ENCODE measurements at regions not wholly inside any gene's neighbourhood (a gene's known extent, or its start where the extent isn't known, plus 50 kb on each side); places are given as distances from the start of the nearest gene placed in this dataset.
A peak's percentile ranks its signal among the peaks of the same experiment; 100 is the strongest.

DNA sequence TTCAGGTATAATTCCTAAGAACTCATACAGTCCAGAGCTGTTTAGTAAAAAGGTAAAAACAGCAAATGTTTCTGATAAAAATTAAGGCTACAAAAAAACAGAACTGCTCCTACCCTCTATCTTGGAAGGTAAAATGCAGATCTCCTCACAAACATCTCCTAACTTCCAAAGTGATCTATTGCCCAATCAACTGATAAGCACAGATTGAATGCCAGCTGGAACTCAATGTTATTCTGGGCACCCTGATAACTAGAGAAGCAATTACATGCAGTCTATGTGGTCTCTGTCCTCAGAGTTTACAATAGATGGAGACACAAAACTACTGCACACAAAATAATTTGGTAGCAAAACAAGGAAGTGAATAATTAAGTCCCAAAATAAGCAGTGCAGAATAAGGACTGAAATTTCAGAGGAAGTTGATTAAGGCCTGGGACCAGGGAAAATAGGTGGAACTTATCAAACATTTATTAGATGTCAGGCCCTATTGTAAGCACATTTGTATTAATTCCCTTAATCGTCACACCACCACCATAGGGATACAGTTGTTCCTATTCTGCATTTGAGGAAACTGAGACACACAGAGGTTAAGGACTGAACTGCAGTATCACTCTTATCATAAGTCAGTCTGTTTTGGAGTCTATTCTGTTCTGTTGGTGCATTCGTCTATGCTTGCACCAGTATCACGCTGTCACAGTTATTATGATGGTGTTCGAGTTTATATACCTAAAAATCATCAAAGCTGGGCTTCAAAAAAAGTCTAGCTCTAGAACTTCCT is 102.2 kb upstream of the TARS1 start:
- DNase-seq (ENCODE audit: low spot score) (no peak), ATAC-seq (no peak)
- Histone ChIP-seq H4K20me1 (replicated peaks; ENCODE audit: insufficient read depth) (no peaks in the 10 kb centered on the region), H3K4me1 (ENCODE audit: insufficient read depth) (peaks cover 15% of the 10 kb centered on the region), H3K36me3 (ENCODE audit: insufficient read depth) (no peaks in the 10 kb centered on the region), H3K27me3 (ENCODE audit: insufficient read depth) (no peaks in the 10 kb centered on the region), H3K79me2 (replicated peaks; ENCODE audit: insufficient read depth) (no peaks in the 10 kb centered on the region), H3K27ac (ENCODE audit: low read depth) (no peak overlapping the region), H3K9me2 (ENCODE audit: insufficient read depth) (no peaks in the 10 kb centered on the region), H3K4me3 (no peak overlapping the region), H2AFZ (0 out of 2 replicates have a peak overlapping the region, but pooled peaks have one; percentile 16), H3K4me2 (no peak overlapping the region), H3F3A (replicated peaks; ENCODE audit: low read depth) (no peaks in the 10 kb centered on the region)
- Mint-ChIP-seq H3K36me3 (ENCODE audit: low read depth) (no peaks in the 10 kb centered on the region), H3K27me3 (ENCODE audit: insufficient read depth, low read depth, poor library complexity) (no peaks in the 10 kb centered on the region), H3K9me3 (no peaks in the 10 kb centered on the region), H3K4me1 (peaks cover 32% of the 10 kb centered on the region), H3K27ac (no peak overlapping the region), H3K4me3 (no peak overlapping the region)
- no peak for TF ChIP-seq POLR2AphosphoS5 (IDR thresholded peaks at IDR 0.05; ENCODE audit: low read depth)
- TF ChIP-seq STAT1 (IDR thresholded peaks at IDR 0.05; ENCODE audit: unreplicated experiment): no peak
- no peak for TF ChIP-seq EZH2phosphoT487 (IDR thresholded peaks at IDR 0.05; ENCODE audit: unreplicated experiment)
- TF ChIP-seq ZNF114 (CRISPR knock-in tag; IDR thresholded peaks at IDR 0.05): no peak
- TF ChIP-seq, protein P1, sequence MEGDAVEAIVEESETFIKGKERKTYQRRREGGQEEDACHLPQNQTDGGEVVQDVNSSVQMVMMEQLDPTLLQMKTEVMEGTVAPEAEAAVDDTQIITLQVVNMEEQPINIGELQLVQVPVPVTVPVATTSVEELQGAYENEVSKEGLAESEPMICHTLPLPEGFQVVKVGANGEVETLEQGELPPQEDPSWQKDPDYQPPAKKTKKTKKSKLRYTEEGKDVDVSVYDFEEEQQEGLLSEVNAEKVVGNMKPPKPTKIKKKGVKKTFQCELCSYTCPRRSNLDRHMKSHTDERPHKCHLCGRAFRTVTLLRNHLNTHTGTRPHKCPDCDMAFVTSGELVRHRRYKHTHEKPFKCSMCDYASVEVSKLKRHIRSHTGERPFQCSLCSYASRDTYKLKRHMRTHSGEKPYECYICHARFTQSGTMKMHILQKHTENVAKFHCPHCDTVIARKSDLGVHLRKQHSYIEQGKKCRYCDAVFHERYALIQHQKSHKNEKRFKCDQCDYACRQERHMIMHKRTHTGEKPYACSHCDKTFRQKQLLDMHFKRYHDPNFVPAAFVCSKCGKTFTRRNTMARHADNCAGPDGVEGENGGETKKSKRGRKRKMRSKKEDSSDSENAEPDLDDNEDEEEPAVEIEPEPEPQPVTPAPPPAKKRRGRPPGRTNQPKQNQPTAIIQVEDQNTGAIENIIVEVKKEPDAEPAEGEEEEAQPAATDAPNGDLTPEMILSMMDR (conservative IDR thresholded peaks at IDR 0.05; ENCODE audit: low read depth in 2 of 2): no peak
- TF ChIP-seq CREB1 (CRISPR knock-in tag; IDR thresholded peaks at IDR 0.05; ENCODE audit: low read depth): no peak

DNA sequence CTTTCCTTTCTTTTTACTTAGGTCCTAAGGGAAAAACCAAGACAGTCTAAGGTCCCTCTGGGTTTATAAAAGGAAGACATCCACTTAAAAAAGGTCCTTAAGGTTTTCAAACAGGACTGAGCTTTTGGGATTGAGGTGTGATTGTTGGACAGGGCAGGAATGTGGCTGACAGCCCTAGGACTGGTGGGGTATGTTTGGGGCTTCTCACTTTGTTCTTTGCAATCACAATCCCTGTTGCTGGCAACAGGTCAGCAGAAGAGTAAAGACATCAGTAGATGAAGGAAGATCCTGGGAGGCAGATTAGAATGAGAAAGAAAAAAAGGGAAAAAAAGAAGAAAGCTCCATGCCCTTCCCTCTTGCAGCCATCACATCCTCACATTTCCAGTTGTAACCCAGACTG is 101.4 kb upstream of the TARS1 start:
- H3K4me1 Mint-ChIP-seq: peaks cover 32% of the 10 kb centered on the region
- peak overlapping the region; percentile 13; the same call in 2 of the 3 replicates for H3K4me3 Mint-ChIP-seq
- no peak overlapping the region; the same call in 1 of the 2 replicates for H2AFZ ChIP-seq
- TF ChIP-seq, protein P2, sequence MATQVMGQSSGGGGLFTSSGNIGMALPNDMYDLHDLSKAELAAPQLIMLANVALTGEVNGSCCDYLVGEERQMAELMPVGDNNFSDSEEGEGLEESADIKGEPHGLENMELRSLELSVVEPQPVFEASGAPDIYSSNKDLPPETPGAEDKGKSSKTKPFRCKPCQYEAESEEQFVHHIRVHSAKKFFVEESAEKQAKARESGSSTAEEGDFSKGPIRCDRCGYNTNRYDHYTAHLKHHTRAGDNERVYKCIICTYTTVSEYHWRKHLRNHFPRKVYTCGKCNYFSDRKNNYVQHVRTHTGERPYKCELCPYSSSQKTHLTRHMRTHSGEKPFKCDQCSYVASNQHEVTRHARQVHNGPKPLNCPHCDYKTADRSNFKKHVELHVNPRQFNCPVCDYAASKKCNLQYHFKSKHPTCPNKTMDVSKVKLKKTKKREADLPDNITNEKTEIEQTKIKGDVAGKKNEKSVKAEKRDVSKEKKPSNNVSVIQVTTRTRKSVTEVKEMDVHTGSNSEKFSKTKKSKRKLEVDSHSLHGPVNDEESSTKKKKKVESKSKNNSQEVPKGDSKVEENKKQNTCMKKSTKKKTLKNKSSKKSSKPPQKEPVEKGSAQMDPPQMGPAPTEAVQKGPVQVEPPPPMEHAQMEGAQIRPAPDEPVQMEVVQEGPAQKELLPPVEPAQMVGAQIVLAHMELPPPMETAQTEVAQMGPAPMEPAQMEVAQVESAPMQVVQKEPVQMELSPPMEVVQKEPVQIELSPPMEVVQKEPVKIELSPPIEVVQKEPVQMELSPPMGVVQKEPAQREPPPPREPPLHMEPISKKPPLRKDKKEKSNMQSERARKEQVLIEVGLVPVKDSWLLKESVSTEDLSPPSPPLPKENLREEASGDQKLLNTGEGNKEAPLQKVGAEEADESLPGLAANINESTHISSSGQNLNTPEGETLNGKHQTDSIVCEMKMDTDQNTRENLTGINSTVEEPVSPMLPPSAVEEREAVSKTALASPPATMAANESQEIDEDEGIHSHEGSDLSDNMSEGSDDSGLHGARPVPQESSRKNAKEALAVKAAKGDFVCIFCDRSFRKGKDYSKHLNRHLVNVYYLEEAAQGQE (IDR thresholded peaks at IDR 0.05; ENCODE audit: unreplicated experiment): no peak
- TF ChIP-seq CREB1 (CRISPR knock-in tag; IDR thresholded peaks at IDR 0.05; ENCODE audit: low read depth) (no peak), JUNB (IDR thresholded peaks at IDR 0.05; ENCODE audit: unreplicated experiment) (no peak), POLR2AphosphoS5 (IDR thresholded peaks at IDR 0.05; ENCODE audit: low read depth) (no peak)
- TF ChIP-seq, protein P3, sequence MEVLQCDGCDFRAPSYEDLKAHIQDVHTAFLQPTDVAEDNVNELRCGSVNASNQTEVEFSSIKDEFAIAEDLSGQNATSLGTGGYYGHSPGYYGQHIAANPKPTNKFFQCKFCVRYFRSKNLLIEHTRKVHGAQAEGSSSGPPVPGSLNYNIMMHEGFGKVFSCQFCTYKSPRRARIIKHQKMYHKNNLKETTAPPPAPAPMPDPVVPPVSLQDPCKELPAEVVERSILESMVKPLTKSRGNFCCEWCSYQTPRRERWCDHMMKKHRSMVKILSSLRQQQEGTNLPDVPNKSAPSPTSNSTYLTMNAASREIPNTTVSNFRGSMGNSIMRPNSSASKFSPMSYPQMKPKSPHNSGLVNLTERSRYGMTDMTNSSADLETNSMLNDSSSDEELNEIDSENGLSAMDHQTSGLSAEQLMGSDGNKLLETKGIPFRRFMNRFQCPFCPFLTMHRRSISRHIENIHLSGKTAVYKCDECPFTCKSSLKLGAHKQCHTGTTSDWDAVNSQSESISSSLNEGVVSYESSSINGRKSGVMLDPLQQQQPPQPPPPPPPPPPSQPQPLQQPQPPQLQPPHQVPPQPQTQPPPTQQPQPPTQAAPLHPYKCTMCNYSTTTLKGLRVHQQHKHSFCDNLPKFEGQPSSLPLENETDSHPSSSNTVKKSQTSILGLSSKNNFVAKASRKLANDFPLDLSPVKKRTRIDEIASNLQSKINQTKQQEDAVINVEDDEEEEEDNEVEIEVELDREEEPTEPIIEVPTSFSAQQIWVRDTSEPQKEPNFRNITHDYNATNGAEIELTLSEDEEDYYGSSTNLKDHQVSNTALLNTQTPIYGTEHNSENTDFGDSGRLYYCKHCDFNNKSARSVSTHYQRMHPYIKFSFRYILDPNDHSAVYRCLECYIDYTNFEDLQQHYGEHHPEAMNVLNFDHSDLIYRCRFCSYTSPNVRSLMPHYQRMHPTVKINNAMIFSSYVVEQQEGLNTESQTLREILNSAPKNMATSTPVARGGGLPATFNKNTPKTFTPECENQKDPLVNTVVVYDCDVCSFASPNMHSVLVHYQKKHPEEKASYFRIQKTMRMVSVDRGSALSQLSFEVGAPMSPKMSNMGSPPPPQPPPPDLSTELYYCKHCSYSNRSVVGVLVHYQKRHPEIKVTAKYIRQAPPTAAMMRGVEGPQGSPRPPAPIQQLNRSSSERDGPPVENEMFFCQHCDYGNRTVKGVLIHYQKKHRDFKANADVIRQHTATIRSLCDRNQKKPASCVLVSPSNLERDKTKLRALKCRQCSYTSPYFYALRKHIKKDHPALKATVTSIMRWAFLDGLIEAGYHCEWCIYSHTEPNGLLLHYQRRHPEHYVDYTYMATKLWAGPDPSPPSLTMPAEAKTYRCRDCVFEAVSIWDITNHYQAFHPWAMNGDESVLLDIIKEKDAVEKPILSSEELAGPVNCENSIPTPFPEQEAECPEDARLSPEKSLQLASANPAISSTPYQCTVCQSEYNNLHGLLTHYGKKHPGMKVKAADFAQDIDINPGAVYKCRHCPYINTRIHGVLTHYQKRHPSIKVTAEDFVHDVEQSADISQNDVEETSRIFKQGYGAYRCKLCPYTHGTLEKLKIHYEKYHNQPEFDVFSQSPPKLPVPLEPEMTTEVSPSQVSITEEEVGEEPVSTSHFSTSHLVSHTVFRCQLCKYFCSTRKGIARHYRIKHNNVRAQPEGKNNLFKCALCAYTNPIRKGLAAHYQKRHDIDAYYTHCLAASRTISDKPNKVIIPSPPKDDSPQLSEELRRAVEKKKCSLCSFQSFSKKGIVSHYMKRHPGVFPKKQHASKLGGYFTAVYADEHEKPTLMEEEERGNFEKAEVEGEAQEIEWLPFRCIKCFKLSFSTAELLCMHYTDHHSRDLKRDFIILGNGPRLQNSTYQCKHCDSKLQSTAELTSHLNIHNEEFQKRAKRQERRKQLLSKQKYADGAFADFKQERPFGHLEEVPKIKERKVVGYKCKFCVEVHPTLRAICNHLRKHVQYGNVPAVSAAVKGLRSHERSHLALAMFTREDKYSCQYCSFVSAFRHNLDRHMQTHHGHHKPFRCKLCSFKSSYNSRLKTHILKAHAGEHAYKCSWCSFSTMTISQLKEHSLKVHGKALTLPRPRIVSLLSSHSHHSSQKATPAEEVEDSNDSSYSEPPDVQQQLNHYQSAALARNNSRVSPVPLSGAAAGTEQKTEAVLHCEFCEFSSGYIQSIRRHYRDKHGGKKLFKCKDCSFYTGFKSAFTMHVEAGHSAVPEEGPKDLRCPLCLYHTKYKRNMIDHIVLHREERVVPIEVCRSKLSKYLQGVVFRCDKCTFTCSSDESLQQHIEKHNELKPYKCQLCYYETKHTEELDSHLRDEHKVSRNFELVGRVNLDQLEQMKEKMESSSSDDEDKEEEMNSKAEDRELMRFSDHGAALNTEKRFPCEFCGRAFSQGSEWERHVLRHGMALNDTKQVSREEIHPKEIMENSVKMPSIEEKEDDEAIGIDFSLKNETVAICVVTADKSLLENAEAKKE (CRISPR knock-in tag; IDR thresholded peaks at IDR 0.05): no peak

More for the DNA sequence above, 101.4 kb upstream of the TARS1 start:
- Histone ChIP-seq H3K4me3 (0 out of 2 replicates have a peak overlapping the region, but pooled peaks have one; percentile 4), H4K20me1 (replicated peaks; ENCODE audit: insufficient read depth) (no peaks in the 10 kb centered on the region), H3K27ac (ENCODE audit: low read depth) (peak overlapping the region; percentile 9; the same call in 1 of the 2 replicates), H3K36me3 (ENCODE audit: insufficient read depth) (no peaks in the 10 kb centered on the region), H3K79me2 (replicated peaks; ENCODE audit: insufficient read depth) (no peaks in the 10 kb centered on the region), H3K4me1 (ENCODE audit: insufficient read depth) (peaks cover 15% of the 10 kb centered on the region), H3K27me3 (ENCODE audit: insufficient read depth) (no peaks in the 10 kb centered on the region), H3K4me2 (peak overlapping the region; percentile 36), H3F3A (replicated peaks; ENCODE audit: low read depth) (no peaks in the 10 kb centered on the region), H3K9me2 (ENCODE audit: insufficient read depth) (no peaks in the 10 kb centered on the region)
- Mint-ChIP-seq H3K9me3 (no peaks in the 10 kb centered on the region), H3K36me3 (ENCODE audit: low read depth) (no peaks in the 10 kb centered on the region), H3K27ac (peak overlapping the region; percentile 25), H3K27me3 (ENCODE audit: insufficient read depth, low read depth, poor library complexity) (no peaks in the 10 kb centered on the region)
- ATAC-seq (peak; percentile 88), DNase-seq (ENCODE audit: low spot score) (peak; percentile 16)

Measured in GM23338 (cell line).